ENCODE measurements at regions not wholly inside any gene's neighbourhood (a gene's known extent, or its start where the extent isn't known, plus 50 kb on each side); places are given as distances from the start of the nearest gene placed in this dataset.
"Not testable (repeated sequence)": the region's sequence is repeated elsewhere in the genome, so short reads cannot be mapped to it uniquely, and the experiment has no call there.

DNA sequence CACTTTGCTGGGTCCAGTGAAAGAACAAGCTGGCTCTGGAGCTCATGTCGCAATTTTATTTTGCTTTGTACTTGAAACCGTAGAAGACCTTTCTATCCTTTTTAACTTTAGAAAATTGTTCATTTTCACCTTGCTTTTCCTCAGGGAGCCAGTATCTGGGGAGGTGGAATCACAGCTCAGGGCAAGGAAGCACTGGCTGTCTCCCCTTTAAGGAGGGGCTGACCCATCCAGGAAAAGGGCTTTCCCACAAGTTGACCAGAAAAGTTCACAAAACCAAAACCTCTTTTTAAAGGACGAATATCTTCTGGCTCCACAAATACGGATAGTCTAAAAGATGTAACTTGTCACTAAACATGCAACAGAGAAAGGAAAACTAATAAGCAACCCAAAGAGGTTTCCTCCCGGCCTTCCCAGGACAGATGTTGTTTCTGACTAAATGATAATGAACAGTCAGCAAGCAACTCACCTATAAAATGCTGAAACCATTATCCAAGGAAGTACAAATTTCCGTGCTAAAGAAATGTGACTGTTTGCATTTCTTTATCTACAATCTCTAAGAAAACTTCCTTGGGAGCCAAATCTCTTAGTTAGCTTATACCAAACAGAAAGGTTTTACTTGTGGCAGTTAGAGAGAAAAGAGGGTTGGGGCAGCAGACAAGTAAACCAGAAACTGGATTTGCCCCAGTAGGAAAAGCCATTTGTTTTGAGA is 278.2 kb downstream of the PLK2 start:
- no peak for TF ChIP-seq CTCF (IDR thresholded peaks at IDR 0.05; ENCODE audit: low read depth, low read length)
- DNase-seq (ENCODE audit: extremely low read depth, low read depth), result no peak

- DNase-seq (ENCODE audit: extremely low read depth, low read depth), result no peak
- no peak for TF ChIP-seq CTCF (IDR thresholded peaks at IDR 0.05; ENCODE audit: low read depth, low read length)
Measured at GRCh38 chr5:58172946-58173345, 286.9 kb downstream of the PLK2 start.

GRCh38 chr5:58165152-58165551 is 294.7 kb downstream of the PLK2 start:
- DNase-seq (ENCODE audit: extremely low read depth, low read depth), result no peak
- no peak for TF ChIP-seq CTCF (IDR thresholded peaks at IDR 0.05; ENCODE audit: low read depth, low read length)

- not testable (repeated sequence) for DNase-seq (ENCODE audit: extremely low read depth, low read depth)
Measured at GRCh38 chr5:58161889-58162288, 298.0 kb downstream of the PLK2 start.

DNA sequence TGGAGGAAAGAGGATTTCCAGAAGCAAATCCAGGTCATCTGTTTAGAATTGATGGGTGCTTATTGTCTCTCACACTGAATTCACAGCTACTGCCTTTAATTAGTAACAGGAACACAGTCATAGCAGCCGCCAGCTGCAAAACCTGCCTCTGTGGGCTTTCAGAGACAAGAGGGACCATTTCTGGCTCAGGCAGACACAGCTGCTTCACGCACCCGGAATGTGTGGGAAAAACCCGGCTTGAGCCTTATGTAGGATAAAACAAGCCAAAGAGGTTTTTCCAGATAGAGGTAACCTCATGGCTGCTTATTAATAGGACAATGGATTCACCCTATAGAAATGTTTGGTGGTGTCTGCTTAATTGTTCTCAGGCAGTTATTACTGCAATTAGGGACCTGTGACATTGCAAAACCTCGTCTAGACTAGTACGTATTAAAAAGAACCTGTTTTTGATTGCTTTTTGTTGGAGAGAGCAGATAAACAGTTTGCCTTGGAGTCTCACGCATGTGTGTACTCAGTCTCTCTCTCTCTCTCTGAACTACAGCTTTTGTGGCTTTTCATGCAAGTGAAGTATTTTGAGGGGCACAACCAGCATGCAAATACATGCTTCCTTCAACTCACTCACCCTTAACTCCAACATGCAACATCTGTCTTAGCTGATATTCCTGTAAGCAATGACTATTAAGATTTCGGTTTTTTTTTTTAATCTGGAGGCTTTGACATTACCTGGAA is 302.7 kb downstream of the PLK2 start:
- DNase-seq (ENCODE audit: extremely low read depth, low read depth), result no peak

GRCh38 chr5:58156361-58156760 is 303.5 kb downstream of the PLK2 start:
- no peak for TF ChIP-seq CTCF (IDR thresholded peaks at IDR 0.05; ENCODE audit: low read depth, low read length)
- DNase-seq (ENCODE audit: extremely low read depth, low read depth), result no peak

More for the DNA sequence above, 302.7 kb downstream of the PLK2 start:
- no peak for TF ChIP-seq CTCF (IDR thresholded peaks at IDR 0.05; ENCODE audit: low read depth, low read length)

DNA sequence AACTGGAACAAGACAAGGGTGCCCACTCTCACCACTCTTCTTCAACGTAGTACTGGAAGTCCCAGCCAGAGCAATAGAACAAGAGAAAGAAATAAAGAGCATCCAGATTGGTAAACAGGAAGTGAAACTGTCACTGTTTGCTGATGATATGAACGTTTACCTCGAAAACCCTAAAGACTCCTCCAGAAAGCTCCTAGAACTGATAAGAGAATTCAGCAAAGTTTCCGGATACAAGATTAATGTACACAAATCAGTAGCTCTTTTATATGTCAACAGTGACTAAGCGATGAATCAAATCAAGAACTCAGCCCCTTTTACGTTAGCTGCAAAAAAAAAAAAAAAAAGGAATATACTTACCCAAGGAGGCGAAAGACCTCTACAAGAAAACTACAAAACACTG is 306.6 kb downstream of the PLK2 start:
- no peak for TF ChIP-seq CTCF (IDR thresholded peaks at IDR 0.05; ENCODE audit: low read depth, low read length)
- no peak for DNase-seq (ENCODE audit: extremely low read depth, low read depth)

Measured in AG09319 (cell line).